HG02870 (cell line): ENCODE measurements at regions not wholly inside any gene's neighbourhood (a gene's known extent, or its start where the extent isn't known, plus 50 kb on each side); places are given as distances from the start of the nearest gene placed in this dataset.

Experiments used
- ATAC-seq: cut with Tn5 transposase; IDR thresholded peaks from one replicate; pipeline ENCODE4 v1.9.1; 2021; ENCODE audit warnings: mild to moderate bottlenecking, moderate library complexity; ENCODE audit not compliant: unreplicated experiment

DNA sequence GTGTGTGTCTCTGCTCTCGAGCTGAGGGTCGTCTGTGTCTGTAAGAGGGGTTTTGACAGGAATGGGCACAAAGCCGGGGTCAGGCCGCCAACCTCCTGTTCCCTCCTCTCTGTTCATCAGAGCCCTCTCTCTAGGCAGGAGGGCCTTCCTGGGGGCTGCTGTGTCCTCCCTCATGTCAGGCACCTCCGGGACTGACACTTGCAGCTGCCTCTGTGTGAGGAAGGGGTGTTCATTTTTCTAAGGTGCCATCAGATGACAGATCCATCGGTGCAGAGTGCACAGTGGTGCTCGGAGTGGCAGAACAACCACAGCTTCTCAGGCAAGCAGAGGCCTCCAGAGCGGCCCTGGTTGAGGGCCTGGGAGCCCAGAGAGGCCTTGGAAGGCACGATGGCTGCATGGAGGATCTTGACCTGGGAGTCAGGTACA, 265.4 kb upstream of the B3GAT1 start:
- no peak for ATAC-seq

DNA sequence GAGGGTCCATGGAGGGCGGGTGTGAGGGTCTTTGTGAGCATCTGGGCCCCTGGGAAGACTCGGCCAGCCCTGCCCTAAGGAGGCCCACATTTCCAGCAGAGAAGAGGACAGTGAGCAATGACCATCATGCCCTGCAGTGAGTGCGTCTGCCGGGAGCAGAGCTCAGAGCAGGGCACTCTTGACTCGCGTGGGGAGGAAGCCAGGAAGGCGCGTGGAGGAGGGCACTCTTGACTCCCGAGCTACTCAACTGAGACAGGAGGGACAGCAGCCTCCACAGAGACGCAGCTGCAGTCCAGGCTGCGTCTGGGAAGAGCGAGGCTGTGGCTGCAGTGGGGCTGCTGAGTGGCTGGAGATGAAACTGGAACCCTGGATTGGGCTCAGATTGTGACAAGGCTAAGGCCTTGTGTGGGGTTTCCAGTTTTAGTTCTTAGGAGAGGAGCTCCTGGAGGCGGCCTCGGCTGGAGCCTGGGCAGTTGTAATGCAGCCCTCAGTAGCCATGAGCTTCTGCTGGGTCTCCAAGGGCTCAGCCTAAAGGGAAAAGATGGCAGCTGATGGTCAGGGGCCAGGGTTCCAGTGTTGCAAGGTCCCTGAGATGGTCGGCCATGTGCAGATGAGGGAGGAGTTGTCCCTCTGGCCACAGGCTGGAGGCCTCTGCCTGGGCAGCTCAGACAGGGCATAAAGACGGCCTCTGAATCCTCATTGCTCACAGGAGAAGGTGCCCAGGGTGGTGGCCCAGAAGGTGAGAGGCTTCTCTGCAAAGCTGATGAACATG, 264.7 kb upstream of the B3GAT1 start:
- no peak for ATAC-seq

- ATAC-seq = no peak
Observed at GRCh38 chr11:134675983-134676382, 263.9 kb upstream of the B3GAT1 start.

DNA sequence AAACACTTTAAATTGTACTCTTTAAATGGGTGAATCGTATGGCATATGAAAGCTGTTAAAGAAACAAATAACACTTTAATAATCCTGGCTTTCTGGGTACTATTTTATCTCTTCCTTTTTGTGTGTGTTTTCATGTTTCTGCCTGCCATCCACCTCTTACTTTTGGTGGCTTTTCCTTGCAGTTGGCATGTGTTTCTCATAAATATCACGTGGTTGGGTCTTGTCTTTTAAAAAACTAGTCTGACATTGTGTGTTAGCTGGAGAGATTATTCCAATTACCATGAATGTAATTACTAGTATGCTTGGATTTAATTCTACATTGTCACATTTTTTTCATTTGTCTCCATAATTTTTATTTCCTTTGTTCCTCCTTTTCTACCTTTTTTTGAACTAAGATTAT, 262.9 kb upstream of the B3GAT1 start:
- no peak for ATAC-seq

- ATAC-seq = no peak
Observed at GRCh38 chr11:134670961-134671370, 258.9 kb upstream of the B3GAT1 start.

DNA sequence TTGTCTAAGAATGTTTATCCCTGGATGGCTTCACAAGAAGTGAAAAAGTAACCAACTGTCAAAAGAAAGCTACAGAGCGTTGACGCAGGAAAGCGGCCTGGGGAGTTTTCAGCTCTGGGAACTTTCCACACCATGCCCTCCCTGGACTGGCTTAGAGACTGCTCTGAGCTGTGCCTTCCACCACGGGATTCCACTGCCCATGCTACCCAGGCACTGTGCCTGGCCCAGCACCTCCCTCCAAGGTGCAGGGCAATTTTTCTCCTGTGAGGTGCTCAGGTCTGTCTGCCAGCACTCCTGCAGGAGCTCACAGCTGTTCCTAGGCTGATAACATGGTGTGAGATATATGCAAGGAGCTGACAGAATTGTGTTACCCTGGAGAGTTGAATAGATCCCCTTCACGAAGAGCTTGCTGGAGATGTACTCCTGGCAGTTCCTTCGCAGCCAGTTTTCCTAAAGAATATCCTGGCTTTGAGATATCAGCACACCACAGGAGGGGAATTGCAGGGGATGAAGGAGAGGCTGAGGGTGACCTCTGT, 258.3 kb upstream of the B3GAT1 start:
- no peak for ATAC-seq

GRCh38 chr11:134669796-134670195, 257.8 kb upstream of the B3GAT1 start:
- ATAC-seq = no peak

GRCh38 chr11:134668796-134669195, 256.8 kb upstream of the B3GAT1 start:
- ATAC-seq = no peak

- ATAC-seq = no peak
Observed at GRCh38 chr11:134668076-134668475, 256.0 kb upstream of the B3GAT1 start.

- no peak for ATAC-seq
Observed at GRCh38 chr11:134667505-134667904, 255.5 kb upstream of the B3GAT1 start.

DNA sequence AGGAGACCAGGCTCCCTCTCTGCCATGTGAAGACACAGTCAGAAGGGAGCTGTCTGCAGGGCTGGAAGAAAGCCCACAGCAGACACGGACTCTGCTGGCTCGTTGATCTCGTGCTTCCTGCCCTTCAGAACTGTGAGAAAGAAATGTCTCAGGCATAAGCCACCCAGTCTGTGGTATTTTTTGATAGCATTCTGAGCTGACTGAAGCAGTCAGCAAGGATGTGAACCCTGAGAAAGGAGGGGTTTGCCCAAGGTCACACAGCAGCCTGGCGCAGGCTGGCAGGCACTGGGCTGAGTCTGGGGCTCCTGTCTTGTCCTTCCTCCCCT, 255.1 kb upstream of the B3GAT1 start:
- no peak for ATAC-seq

GRCh38 chr11:134666273-134667174, 254.5 kb upstream of the B3GAT1 start:
- ATAC-seq = no peak

- ATAC-seq = no peak
Observed at GRCh38 chr11:134665571-134666270, 253.7 kb upstream of the B3GAT1 start.

GRCh38 chr11:134665188-134665535, 253.1 kb upstream of the B3GAT1 start:
- no peak for ATAC-seq

DNA sequence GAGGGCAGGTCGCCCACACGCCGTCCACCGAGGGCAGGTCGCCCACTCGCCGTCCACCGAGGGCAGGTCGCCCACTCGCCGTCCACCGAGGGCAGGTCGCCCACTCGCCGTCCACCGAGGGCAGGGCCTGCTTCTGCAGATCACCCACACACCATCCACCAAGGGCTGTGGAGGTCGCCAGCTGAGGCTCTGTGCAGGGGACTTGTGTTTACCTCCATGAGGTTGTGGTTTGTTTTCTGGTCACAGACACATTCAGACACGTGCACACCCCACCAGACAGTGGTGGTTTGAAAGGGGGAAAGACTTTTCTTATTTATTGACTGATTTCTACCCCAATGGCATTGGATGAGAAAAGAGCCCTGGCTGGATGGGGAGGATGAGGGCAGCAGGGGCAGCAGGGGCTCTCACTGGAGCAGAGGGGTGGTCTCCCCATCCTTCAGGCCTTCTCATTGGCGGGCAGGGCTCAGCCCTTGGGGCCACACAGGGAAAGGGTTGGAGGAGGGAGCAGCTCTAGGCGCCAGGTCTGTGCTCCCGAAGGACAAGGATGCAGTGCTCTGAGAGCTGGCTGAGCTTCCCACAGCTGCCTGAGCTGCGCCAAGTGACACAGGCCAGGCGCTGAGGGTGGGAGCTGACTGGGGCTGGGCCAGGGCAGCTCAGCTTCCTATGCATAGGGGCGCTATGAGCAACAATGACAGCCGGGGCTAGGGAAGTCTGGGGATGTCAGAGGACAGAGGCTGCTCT, 252.6 kb upstream of the B3GAT1 start:
- no peak for ATAC-seq

DNA sequence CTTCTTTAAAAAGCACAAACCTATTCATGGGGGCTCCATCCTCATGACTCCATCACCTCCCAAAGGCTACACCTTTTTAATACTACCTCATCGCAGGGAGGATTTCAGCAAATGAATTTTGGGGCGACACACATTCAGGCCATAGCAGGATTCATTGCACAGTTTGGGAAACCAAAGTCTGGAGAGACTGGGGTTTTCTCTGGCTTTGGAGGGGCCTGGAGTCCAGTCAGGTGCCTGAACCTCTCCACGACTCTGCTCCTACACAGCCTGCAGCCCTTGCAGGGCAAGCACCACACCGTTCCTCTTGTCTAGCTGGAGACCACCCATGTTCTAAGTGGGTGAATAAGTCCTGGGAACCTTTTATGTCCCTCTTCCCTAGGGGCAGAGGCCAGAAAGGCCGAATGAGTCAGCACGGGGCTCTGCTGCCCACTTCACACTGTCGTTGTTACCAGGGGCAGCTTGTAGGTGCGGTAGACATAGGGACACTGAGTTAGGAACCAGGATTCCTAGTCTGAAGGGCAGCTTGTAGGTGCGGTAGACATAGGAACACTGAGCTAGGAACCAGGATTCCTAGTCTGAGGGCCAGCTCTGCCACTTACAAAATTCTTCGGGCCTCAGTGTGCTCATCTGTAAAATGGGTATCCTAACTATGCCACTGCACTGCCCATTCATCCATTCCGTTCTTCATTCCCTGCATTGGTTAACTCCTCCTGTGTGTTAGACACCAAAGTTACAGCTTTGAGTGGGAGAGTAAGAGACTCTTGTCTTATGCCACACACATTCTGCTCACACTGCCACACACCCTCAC, 251.7 kb upstream of the B3GAT1 start:
- ATAC-seq = no peak

GRCh38 chr11:134662629-134663360, 250.8 kb upstream of the B3GAT1 start:
- no peak for ATAC-seq

GRCh38 chr11:134661660-134662059, 249.6 kb upstream of the B3GAT1 start:
- ATAC-seq = no peak

GRCh38 chr11:134660416-134660815, 248.4 kb upstream of the B3GAT1 start:
- ATAC-seq = no peak
